ENCODE measurements at regions not wholly inside any gene's neighbourhood (a gene's known extent, or its start where the extent isn't known, plus 50 kb on each side); places are given as distances from the start of the nearest gene placed in this dataset.

- no peak for TF ChIP-seq POLR2A (IDR thresholded peaks at IDR 0.05)
- no peak for TF ChIP-seq EP300 (IDR thresholded peaks at IDR 0.05)
- TF ChIP-seq POLR2AphosphoS5 (IDR thresholded peaks at IDR 0.05) = no peak
- TF ChIP-seq CTCF (IDR thresholded peaks at IDR 0.05) = no peak
- 74 to 84% methylated on average over 6 of the region's 6 CpGs for WGBS, 2 donors
- H3K4me3 ChIP-seq = no peak overlapping the region
- no peak for DNase-seq
- no peaks in the 10 kb centered on the region for H3K27me3 ChIP-seq
- no peak overlapping the region for H3K27ac ChIP-seq
- no peaks in the 10 kb centered on the region for H3K9me3 ChIP-seq
- no peak for ATAC-seq (ENCODE audit: low FRiP score in 2 of 2)
- no peaks in the 10 kb centered on the region for H3K4me1 ChIP-seq
- H3K36me3 ChIP-seq = no peaks in the 10 kb centered on the region
Measured at GRCh38 chr2:236417150-236417549, 152.5 kb upstream of the ACKR3 start.

GRCh38 chr2:236430584-236430983 lies 139.0 kb upstream of the ACKR3 start:
- 59 to 60% methylated on average over 2 of the region's 2 CpGs for WGBS, 2 donors
- no peak overlapping the region for H3K4me3 ChIP-seq
- DNase-seq = no peak

GRCh38 chr2:236434593-236434992 lies 135.0 kb upstream of the ACKR3 start:
- ATAC-seq (ENCODE audit: low FRiP score in 2 of 2) (no peak), DNase-seq (no peak)
- Histone ChIP-seq H3K36me3 (no peaks in the 10 kb centered on the region), H3K4me3 (no peak overlapping the region), H3K27me3 (no peaks in the 10 kb centered on the region), H3K27ac (no peak overlapping the region), H3K4me1 (no peaks in the 10 kb centered on the region), H3K9me3 (no peaks in the 10 kb centered on the region)
- WGBS, 2 donors = 77 to 86% methylated on average over 3 of the region's 3 CpGs
- TF ChIP-seq EP300 (IDR thresholded peaks at IDR 0.05) = no peak
- no peak for TF ChIP-seq POLR2AphosphoS5 (IDR thresholded peaks at IDR 0.05)
- no peak for TF ChIP-seq CTCF (IDR thresholded peaks at IDR 0.05)
- TF ChIP-seq POLR2A (IDR thresholded peaks at IDR 0.05) = no peak

More at GRCh38 chr2:236430584-236430983, 139.0 kb upstream of the ACKR3 start:
- no peaks in the 10 kb centered on the region for H3K4me1 ChIP-seq
- no peaks in the 10 kb centered on the region for H3K9me3 ChIP-seq
- H3K36me3 ChIP-seq = no peaks in the 10 kb centered on the region
- no peaks in the 10 kb centered on the region for H3K27me3 ChIP-seq
- H3K27ac ChIP-seq = no peak overlapping the region
- TF ChIP-seq POLR2A (IDR thresholded peaks at IDR 0.05) (no peak), CTCF (IDR thresholded peaks at IDR 0.05) (no peak), EP300 (IDR thresholded peaks at IDR 0.05) (no peak), POLR2AphosphoS5 (IDR thresholded peaks at IDR 0.05) (no peak)
- ATAC-seq (ENCODE audit: low FRiP score in 2 of 2) = no peak

- Histone ChIP-seq H3K27me3 (no peaks in the 10 kb centered on the region), H3K4me1 (no peaks in the 10 kb centered on the region), H3K27ac (no peak overlapping the region), H3K4me3 (no peak overlapping the region), H3K9me3 (no peaks in the 10 kb centered on the region), H3K36me3 (no peaks in the 10 kb centered on the region)
- DNase-seq = no peak
- WGBS, 2 donors = 73 to 77% methylated on average over 6 of the region's 6 CpGs
- TF ChIP-seq EP300 (IDR thresholded peaks at IDR 0.05) (no peak), CTCF (IDR thresholded peaks at IDR 0.05) (no peak), POLR2AphosphoS5 (IDR thresholded peaks at IDR 0.05) (no peak), POLR2A (IDR thresholded peaks at IDR 0.05) (no peak)
- no peak for ATAC-seq (ENCODE audit: low FRiP score in 2 of 2)
Measured at GRCh38 chr2:236440110-236440881, 129.3 kb upstream of the ACKR3 start.

- ATAC-seq (ENCODE audit: low FRiP score in 2 of 2) (no peak), DNase-seq (no peak)
- Histone ChIP-seq H3K36me3 (no peaks in the 10 kb centered on the region), H3K4me3 (no peak overlapping the region), H3K9me3 (no peaks in the 10 kb centered on the region), H3K27ac (no peak overlapping the region), H3K4me1 (no peaks in the 10 kb centered on the region), H3K27me3 (no peaks in the 10 kb centered on the region)
- 80 to 84% methylated on average over 3 of the region's 3 CpGs for WGBS, 2 donors
- TF ChIP-seq POLR2AphosphoS5 (IDR thresholded peaks at IDR 0.05) = no peak
- TF ChIP-seq CTCF (IDR thresholded peaks at IDR 0.05) = no peak
- TF ChIP-seq EP300 (IDR thresholded peaks at IDR 0.05) = no peak
- no peak for TF ChIP-seq POLR2A (IDR thresholded peaks at IDR 0.05)
Measured at GRCh38 chr2:236444187-236444586, 125.4 kb upstream of the ACKR3 start.
